GM18909 (cell line): ENCODE measurements at regions not wholly inside any gene's neighbourhood (a gene's known extent, or its start where the extent isn't known, plus 50 kb on each side); places are given as distances from the start of the nearest gene placed in this dataset.

ENCODE experiments used
- ATAC-seq: cut with Tn5 transposase; IDR thresholded peaks from one replicate; pipeline ENCODE4 v1.9.1; 2021; ENCODE audit warnings: mild to moderate bottlenecking; ENCODE audit not compliant: unreplicated experiment, poor library complexity

DNA sequence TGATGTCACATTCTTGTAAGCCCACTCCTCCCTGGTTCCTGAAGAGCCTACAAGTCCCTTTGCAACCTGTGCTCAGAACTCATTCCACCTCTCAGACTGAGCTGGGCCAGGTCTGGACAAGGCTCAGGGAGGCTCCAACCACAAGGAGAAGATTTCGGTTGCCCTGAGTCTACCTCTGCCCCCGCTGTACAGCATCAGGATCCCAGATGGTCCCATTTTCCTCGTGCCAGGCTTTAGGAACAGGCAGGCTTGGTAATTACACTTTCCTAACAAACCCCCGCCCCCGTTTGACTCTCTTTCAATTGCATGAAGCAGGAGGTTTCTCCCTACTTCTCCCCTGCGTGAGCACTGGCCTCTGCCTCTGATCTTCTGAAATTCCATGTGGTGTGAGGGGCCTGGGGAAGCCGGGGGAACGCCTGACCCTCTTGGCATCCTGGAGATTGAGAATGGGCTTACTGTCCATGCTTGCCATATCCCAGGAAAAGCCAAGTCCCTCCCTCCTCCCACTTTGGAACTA is 86.9 kb upstream of the CTNNA1 start:
- no peak for ATAC-seq

DNA sequence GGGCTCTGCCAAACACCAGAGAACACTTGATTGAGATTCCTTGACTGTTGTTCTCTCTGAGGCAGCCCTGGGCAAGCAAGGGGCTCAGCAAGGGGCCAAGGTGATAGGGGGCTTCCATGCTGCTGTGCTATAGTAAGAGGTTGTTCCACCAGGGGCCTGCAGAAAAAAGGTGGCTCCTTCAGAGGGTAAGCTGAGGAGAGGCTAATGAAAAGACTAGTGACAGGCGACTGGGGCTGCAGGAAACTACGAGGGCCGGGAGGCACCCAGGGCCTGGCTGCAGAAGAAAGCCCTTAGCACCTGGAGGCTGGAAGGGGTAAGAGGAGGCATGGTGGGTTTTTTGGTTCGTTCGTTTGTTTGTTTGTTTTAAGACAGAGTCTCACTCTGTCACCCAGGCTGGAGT is 88.0 kb upstream of the CTNNA1 start:
- no peak for ATAC-seq

DNA sequence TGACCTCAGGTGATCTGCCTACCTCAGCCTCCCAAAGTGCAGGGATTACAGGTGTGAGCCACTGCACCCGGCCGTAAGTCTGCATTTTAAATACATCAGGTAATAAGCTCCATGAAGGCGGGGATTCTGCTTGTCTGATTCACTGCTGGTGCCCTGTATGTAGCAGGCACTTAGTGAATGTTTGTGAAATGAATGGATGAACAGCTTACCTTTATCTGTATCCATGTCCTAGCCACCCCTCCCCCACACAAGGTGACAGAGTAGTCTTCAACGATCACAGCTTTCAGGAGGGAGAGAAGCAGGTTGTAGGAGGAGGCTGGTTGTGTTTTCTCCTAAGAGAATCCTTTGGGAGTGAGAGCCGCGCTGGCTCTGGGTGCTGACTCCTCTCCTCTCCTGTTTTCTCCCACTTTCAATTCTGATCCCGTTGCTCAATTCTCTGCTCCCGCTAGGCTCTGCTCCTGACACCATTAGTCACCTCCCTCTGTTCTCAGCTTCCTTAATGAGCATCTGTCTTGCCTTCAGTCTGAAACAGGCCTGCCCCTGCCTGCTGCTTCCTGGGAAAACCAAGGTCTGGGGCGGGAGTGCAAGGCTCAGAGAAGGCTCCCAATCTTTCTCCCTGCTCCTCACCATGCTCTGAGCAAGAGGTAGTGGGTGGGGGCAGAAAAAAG is 88.8 kb upstream of the CTNNA1 start:
- ATAC-seq: no peak

DNA sequence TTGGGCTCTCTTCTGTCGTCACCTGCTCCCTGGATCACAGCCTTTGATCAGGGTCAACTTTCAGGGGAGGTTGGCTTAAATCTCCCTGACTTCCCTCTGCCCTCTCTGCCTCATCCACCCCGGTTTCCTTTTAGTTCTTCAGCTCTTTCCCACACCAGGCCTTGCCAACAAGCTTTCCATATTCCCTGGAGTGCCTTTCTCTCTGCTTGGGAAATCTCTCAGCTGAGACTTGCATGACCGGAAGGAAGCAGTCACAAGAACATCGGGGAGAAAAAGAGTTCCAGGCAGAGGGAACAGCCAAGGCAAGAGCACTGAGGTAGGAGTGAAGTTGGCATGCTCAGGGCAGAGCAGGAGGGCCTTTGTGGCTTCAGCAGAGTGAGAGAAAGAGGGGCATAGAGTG is 88.4 kb upstream of the HSPA9 start:
- no peak for ATAC-seq

DNA sequence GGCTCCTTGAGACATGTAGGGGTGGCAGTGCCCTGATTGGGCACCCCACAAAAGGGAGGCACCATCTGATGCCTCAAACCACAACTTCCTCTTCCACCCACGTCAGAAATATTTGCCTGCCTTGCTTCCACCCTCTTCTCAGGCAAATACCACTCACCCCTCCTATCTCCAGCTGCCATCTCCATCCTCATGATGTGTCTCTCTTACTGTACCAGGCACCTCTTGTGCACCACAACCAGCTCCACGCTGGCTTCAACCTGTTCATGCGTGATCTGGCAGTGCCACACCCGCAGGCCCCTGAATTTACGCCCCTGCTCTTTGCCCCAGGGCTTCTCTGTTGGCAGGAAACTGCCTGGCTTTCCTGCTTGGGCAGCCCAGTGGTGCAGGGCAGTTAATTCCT is 87.8 kb upstream of the HSPA9 start:
- ATAC-seq: no peak

DNA sequence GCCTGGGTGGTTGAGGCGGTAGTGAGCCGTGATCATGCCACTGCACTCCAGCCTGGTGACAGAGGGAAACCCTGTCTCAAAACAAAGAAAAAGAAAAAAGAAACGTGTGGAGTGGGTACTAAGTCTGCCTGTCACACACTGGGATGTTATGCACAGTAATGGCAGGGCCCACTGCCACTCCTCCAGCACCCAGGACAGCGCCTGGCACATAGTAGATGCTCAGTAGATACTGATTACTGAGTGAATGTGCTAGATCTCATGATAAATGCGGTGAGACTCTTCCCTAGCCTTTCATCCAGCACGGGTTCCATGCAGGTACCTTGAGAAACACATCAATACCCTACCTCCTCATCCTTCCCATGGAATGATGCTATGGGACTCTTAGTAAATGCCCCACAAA is 87.4 kb upstream of the HSPA9 start:
- ATAC-seq: no peak

DNA sequence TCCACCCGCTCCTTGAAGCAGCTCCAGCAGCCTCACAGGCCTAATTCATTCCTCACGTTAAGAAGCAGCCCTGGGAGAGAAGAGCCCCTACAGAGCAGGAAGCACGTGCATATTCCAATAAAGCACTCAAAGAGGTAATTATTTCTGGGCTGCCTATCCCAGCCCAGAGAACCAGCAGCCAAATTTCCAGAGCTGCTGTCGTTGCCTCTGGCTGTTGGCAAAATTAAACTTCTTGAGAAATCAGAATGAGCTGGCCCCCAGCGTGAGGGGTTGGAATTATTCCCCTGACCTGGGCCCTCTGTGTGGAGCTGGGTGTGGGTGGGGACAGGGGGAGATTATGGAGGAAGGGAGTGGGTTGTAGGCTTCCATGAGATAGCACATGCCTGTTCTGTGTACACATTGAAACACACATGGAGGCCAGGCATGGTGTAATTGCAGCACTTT is 86.8 kb upstream of the HSPA9 start:
- ATAC-seq: no peak

DNA sequence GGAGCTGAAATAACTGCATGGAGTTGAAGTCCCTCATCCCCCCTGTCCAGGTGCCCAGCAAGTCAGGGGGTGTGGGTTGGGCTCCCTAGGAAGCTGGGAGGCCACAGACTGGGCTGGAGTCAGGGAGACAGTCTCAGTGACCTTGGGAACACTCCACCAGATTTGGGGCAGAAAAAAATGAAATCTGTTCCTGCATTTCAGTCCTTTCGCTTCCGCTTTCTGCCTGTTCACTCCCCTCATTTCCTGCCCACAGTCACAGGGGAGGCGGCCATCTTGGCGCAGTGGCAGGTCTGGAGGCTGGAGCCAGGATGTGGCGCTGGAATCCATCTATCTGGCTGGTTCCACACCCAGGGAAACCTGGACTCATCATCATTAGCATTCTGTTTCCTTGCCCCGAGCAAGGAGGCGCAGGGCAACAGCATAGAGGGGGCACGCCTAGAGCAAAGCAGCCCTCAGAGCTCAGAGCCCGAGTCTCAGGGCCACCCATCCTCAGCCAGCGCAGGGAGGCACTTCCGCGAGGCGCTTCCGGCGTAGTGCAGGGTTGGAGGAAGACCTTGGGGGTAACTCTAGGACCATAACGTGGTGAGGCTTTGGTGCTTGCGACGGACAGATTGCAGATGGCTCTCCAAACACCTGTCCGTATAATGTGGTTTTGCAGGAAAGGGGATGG is 86.2 kb upstream of the HSPA9 start:
- ATAC-seq: no peak

DNA sequence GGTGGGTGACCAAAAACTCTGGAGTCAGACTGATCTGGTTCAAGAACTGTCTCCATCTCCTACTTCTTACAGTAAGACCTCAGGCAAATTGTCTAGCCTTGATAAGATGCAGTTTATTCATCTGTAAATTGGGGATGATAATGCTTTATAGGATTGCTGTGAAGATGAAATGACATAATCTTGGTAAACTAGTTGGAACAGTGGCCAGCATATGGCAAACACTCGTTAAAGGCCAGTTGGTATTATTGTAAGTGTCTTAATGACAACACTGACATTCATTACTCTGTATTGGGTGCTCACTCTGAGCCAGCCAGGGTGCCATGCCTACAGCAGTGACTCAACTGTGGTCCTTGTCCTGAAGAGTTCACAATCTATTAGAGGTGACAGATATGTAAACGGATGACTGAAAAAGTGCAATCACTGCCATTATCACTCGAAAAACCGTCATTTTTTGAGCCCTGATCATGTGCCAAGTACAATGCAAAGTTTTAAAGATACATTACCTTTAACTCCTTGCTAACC is 84.9 kb upstream of the HSPA9 start:
- no peak for ATAC-seq

DNA sequence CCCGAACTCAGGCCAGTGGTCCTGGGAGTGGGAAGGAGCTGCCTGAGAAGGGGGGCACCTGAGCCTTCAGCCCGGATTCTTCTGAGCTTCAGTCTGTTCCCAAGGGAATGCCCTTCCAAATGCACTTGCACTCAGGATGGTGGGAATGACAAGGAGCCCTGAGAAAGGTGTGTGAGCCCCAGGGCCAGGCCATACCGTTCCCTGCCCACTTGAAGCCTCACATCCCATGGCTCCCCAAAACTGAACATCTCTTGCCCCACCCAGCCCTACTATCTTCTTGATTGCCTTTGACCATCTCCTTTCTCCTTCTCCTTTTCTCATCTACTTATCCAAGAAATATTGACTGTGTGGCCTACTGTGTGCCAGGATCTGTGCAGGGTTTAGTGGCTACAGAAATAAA is 84.4 kb upstream of the HSPA9 start:
- no peak for ATAC-seq

DNA sequence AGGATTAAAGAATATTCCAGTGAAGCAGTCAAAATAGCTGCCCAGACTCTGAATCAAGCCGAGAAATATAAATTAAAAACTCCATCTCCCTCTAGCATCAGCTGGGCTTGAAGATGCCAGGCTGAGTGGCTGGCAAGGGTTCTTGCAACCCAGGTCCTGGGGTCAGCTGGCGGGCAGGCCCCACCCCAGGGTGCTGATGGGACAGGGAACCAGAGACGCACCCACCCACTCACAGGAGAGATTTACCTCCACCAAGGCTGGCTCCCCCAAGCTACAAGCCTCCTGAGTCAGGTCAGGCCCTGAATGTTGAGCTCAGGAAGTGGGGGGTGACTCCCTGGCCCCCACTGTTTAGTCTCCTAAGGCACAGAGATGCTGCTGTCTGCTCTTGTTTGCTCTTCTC is 83.9 kb upstream of the HSPA9 start:
- no peak for ATAC-seq

DNA sequence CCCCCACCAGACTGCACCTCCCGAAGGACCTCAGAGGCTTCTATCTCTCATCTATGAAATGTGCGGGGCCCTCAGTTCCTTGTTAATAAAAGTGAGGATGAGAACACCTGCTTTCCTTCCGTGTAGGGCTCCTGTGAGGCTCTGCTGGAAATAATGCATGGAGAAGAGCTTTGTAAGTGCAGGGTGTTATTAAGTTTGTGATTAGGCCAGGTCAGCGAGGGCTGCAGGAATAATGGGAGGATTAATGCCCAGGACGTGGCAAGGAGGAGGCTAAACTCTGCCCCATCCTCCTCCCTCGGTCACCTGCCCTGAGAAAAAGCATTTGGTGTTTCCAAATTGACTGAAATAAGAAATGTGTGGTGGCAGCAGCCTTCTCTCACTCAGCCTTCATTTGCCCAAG is 83.5 kb upstream of the HSPA9 start:
- no peak for ATAC-seq

DNA sequence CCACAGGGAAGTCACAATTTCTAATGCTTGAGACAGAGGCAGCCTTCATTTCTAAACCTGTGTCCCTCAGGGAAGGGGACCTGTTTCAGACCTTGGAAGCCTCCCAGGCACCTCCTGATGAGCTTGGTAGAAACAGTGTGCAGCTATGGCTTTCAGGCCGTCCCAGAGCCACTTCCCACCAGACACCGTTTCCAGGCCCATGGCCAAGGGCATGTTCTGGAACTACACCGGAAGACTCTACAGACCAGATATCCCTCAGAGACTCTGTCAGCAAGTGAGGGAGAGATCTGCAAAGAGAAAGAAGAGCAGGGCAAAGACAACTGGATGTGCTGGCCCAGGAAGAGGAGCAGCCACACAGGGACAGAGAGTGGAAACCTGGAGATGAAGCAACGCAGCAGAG is 82.2 kb upstream of the HSPA9 start:
- no peak for ATAC-seq

DNA sequence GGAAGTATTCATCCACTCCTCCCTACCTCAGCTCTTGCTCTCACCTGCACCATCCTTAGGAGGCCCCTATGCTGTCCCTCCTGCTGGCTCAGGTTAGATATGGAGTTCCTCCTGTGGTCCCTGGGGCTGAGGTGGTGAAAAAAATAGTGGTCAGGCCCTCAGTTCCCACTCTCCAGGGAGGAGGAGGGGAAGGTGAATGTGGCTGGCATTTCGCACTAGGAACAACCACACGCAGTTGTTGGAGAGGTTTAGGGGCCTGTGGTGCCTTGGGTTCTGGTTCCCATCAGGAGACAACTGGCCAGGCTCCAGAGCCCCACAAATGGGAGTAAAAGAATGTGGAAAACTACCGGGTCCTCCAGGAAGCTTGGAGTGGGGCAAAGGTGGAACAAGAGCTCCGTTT is 81.7 kb upstream of the HSPA9 start:
- ATAC-seq: no peak

DNA sequence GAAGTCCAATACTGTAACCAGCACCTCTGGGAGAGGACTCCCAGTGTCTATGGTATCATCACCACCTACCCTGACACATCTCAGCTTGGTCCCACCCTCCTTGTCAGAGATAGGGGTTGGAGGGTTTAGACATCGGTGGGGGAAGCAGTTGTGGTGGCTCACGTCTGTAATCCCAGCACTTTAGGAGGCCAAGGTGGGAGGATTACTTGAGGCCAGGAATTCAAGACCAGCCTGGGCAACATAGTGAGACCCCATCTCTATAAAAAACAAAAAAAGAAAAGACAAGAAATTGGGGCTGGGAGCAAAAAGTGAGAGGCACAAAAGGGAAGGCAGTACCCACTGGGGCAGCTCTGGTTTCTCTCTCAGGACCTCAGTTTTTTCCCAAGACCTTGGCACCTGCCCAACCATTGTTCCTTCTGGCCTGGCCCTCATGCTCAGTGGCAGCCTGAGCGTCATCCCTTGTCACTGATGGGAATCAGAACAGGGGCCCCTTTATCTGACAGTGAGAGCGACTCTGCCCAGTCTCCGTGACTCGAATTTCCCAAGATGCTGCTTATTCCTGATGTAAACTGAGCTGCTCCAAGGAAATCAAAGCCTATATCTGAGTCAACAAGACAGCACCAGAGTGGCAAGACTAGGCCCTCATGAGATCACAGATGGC is 80.5 kb upstream of the HSPA9 start:
- ATAC-seq: no peak

DNA sequence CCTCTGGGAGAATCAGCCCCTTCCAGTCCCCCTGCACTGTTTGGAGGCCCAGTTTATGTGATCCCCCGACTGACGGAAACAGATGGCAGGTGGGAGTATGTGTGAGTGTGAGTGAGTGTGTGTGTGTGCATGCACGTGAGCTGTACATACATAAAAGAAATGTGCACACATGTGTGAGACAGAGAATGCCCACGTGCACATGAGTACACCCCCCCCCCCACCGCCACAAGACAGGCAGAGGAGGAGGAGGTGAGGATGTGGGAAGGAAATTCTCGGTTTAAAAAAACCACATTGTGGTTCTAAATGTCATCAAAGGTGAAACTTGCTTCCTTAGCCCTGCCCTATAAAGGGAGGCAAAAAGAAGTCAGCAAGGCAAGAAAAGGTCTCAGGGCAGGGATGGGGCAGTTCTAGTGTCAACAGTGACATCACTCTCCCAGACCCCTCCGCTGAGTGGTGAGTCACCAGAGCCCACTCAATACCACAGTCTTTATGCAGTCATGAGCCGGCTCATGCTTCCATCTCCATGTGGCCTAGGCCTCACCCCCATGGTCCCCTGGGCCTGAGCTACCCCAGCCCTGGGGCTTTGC is 79.2 kb upstream of the HSPA9 start:
- peak; percentile 68 for ATAC-seq

DNA sequence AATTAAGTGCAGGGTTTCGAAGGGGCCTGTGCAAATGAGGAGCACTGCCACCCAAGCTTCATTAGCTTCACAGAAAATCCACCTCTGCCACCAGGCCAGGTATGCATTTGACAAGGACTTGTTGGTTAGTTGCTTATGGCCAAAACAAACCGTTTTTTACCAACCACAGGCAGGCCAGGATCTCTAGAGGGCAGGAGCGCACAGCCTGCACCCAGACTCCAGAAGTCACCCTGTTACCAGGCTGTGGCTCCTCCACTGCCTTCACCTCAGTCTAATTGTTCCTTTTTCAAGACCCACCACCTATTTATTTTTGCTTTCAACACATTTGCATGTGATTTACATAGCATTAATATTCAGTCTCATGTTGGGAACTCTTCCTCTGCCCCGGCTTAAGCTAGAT is 78.3 kb upstream of the HSPA9 start:
- no peak for ATAC-seq

DNA sequence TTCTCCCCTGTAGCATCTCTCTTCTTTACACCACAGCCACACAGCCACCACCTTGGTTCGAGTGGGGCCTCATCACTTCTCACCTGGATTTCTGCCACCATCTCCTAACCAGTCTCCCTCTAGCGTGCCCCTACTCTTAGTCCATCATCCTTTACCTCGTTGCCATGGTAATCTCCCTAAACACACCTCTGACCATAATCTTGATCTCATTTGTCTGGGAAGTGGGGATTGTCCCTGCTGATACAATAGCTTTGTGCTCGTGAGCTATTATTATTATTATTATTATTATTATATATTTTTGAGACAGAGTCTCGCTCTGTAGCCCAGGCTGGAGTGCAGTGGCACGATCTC is 76.5 kb upstream of the HSPA9 start:
- no peak for ATAC-seq

DNA sequence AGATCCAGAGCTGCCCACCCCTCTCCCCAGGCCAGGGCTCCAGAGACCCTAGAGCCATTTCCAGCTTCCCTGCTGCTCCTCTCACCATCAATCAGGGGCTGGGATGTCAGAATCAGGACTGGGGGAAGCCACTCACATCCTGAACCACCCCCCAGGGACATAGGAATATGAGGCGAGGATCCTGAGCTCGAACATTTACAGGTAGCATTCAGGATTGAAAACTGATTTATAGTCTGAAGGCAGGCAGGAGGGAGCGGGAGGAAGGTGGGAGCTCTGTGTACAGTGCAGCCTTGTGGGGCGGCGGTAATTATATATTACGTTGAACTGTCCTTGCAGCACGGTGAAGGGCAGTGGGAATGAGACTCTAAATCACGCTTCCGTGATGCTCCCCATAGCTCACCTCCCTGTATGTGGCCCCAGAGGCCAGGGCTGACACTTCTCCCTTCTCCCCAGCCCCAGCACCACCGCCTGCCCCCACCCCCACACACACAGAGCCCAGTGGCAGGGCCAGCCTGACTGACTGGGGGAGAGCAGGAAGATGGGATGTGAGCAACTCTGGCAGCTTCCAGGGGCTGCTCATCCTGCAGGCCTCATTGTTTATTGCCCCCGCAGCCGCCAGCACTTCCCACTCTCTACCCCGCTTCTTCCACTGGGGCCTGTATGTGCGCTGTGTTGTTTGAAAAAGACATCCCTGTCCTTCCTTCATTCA is 76.0 kb upstream of the HSPA9 start:
- ATAC-seq: no peak

DNA sequence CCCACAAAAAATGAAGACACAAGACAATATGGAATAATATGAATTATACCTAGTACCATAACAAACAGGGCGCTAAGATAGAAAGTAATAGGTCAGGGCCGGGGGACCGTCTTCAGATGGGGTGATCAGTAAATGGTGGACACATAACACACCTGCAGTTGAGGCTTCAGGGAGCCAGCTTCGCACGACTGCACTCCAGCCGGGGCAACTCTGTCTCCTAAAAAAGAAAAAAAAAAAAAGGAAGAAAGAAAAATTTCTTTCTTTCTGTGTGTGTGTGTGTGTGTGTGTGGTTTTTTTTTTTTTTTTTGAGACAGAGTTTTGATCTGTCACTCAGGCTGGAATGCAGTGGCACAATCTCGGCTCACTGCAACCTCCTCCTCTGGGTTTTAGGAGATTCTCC is 75.0 kb upstream of the HSPA9 start:
- ATAC-seq: no peak

DNA sequence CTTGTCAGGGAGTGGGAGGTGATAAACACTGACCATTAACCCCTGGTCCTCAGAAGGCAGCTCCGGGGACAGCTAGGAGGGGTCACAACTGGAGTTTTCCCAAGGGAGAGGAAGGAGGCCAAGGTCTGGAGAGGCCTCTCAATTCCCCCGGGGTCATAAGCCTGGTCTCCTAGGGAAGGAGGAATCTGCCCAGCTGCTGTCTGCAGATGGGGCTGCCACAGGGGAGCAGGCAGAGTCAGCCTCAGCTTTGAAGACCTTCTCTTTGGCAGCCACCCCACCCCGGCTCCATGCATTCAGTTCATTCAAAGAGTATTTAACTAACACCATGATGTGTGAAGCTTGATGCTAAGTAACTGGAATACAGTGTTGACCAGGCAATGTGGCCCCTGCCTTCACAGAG is 74.6 kb upstream of the HSPA9 start:
- ATAC-seq: no peak
